Inflammatory macrophage treated with lipopolysaccharide for 1 hour (primary cell): ENCODE measurements at regions not wholly inside any gene's neighbourhood (a gene's known extent, or its start where the extent isn't known, plus 50 kb on each side); places are given as distances from the start of the nearest gene placed in this dataset.

Experiments used
- DNase-seq, 2 donors: peaks; one replicate each; pipeline ENCODE4 v3.0.0-alpha.2; 2020 to 2022

GRCh38 chr3:44026220-44026865 is 215.3 kb upstream of the TOPAZ1 start:
- DNase-seq, result no peak

GRCh38 chr3:44029100-44029499 is 212.6 kb upstream of the TOPAZ1 start:
- DNase-seq, result no peak

GRCh38 chr3:44030285-44030684 is 211.4 kb upstream of the TOPAZ1 start:
- DNase-seq, result no peak

- no peak for DNase-seq
Measured at GRCh38 chr3:44030687-44031305, 210.9 kb upstream of the TOPAZ1 start.

GRCh38 chr3:44031387-44032380 is 210.0 kb upstream of the TOPAZ1 start:
- DNase-seq, result no peak

- DNase-seq, result no peak
Measured at GRCh38 chr3:44032487-44032886, 209.2 kb upstream of the TOPAZ1 start.

- no peak for DNase-seq
Measured at GRCh38 chr3:44033123-44033522, 208.6 kb upstream of the TOPAZ1 start.

GRCh38 chr3:44036850-44037249 is 204.8 kb upstream of the TOPAZ1 start:
- DNase-seq, result peak in 1 of 2 donors; percentile 39

GRCh38 chr3:44039006-44039405 is 202.7 kb upstream of the TOPAZ1 start:
- no peak for DNase-seq

- no peak for DNase-seq
Measured at GRCh38 chr3:44041726-44042125, 200.0 kb upstream of the TOPAZ1 start.

- DNase-seq, result no peak
Measured at GRCh38 chr3:44042772-44043171, 198.9 kb upstream of the TOPAZ1 start.

GRCh38 chr3:44045476-44046275 is 196.0 kb upstream of the TOPAZ1 start:
- DNase-seq, result peak; percentile 79 to 80

- no peak for DNase-seq
Measured at GRCh38 chr3:44047796-44048195, 193.9 kb upstream of the TOPAZ1 start.

- DNase-seq, result no peak
Measured at GRCh38 chr3:44048196-44048924, 193.3 kb upstream of the TOPAZ1 start.

- DNase-seq, result no peak
Measured at GRCh38 chr3:44048949-44049348, 192.7 kb upstream of the TOPAZ1 start.

- no peak for DNase-seq
Measured at GRCh38 chr3:44050101-44050500, 191.6 kb upstream of the TOPAZ1 start.

GRCh38 chr3:44050867-44051266 is 190.8 kb upstream of the TOPAZ1 start:
- DNase-seq, result no peak

GRCh38 chr3:44055951-44056350 is 185.7 kb upstream of the TOPAZ1 start:
- no peak for DNase-seq

GRCh38 chr3:44056446-44057240 is 185.0 kb upstream of the TOPAZ1 start:
- DNase-seq, result no peak

- DNase-seq, result no peak
Measured at GRCh38 chr3:44058022-44058867, 183.4 kb upstream of the TOPAZ1 start.
